IPS-NIHi11 (cell line): ENCODE measurements at regions not wholly inside any gene's neighbourhood (a gene's known extent, or its start where the extent isn't known, plus 50 kb on each side); places are given as distances from the start of the nearest gene placed in this dataset.
A peak's percentile ranks its signal among the peaks of the same experiment; 100 is the strongest.

Source experiments
- DNase-seq: peaks from one replicate; pipeline ENCODE4 v3.0.0; 2012; ENCODE audit warnings: mixed read lengths, low spot score

DNA sequence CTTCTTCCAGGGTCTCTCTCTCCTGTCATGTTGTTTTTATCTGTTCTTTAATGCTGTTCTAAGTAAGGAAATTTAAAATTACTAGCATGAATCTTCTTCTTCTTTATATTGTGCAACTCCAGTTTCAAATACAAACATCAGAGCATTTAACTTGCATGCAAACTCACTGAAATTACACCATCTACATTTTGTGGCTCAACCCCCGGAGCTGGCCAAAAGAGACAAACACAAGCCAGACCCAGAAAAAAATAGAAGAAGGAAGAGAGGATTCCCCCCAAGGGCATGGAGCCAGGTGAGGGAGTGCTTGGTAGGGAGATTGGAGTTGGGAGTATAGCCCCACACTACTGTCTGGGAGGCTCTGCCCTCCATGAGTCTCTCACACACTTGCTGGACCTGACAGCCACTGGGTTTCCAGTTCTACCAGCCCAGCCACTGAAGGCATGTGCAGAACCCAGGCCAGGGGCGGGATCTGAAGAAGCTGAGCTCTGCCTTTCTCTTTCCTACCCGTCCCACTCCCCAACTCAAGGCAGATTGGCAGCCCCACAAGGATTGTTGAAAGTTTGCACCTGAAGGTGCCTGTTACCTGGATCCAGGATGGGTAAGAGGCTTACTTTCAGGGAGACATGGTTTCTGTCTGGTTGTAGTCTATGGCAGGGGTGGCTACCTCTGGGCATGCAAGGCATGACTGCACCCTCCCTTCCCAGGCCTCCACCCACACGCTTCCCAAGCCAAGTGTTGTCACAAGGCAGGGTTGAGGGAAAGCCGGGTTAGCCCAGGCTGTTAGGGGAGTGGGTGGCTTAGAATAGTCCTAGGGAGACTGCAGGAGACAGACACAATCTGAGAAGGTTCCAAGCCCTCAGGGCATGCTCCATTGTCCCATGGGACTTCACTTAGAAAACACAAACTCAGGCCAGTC is 297.2 kb downstream of the TGFB2 start:
- DNase-seq = no peak

DNA sequence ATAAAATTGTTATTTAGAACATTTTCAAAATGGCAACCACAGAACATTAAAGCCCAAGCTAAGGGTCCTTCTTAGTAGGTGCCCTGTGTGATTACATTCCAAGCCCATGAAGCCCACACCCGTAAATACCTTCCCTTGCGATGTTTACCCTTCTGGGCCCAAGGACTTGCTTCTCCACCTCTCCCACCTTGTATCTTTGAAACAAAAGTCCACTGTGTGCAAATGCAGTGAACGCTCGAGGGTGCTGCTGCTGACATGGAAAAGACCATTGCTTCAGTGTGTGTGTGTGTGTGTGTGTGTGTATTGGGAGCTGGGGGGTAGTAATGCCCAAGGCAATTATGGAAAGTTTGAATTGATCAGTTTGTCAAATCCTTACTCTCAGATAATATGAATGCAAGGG is 298.1 kb downstream of the TGFB2 start:
- DNase-seq = no peak

DNA sequence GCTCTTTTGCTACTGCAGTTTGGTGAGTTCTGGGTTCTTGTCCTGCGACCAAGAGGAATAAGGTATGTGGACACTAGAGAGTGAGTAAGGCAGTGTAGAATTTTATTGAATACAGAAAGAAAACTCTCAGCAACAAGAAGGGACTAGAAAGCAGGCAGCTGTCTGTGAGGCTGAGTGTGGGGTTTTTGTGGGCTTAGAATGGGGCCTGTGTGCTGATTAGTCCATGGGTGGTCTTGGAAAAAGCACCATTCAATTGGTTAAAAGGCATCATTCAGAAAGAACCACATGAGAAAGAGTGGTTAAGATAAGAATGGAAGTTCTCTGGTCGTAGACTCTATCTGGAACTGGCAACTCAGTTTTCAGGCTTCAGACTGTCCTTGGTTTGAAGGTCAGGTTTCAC is 298.8 kb downstream of the TGFB2 start:
- no peak for DNase-seq

DNA sequence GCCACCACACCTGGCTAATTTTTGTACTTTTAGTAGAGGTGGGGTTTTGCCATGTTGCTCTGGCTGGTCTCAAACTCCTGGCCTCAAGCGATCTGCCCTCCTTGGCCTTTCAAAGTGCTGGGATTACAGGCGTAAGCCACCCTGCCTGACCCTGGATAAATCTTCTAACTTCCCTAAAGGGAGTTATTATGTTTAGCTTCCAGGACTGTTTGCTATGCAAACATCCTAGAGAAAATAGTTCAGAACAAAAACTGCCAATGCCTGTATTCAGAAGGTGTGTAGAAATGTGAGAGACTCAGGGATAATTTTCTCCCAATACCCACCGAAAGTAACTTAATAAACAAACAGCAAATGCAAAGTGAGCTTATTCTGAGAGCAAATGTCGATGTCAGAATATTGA is 301.2 kb downstream of the TGFB2 start:
- no peak for DNase-seq

DNA sequence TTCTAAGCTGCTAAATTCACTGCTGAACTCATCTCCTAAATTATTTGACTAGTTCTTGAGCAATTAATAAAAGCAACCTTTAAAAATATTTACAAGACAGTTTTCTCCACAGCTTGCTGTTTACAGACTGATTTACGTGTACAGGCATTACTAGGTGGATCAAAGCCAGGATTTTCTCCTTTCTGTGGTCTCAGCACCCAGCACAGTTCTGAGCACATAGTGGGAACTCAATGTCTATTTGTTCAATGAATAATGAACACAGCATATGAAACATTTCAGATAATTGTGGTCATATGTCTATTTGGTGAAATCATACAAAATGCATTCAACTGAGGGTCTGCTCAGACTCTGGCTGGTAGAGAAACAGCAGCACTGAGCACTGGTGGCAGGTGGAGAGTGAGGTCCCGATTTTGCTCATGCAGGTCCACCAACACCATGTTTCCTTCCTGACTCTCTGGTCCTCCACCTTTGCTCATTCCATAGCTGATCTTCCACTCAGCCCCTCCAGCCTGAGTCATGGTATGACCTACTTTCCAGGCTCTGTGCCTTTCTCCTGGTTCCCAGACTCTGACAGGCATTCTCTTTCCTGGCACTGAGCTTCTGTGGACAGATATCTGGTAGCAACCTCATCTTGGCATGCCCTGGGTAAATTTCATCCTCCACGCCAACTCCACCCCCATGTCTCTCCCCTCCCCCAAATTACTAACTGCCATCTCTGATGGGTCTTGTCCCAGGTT is 311.3 kb downstream of the TGFB2 start:
- DNase-seq = no peak

DNA sequence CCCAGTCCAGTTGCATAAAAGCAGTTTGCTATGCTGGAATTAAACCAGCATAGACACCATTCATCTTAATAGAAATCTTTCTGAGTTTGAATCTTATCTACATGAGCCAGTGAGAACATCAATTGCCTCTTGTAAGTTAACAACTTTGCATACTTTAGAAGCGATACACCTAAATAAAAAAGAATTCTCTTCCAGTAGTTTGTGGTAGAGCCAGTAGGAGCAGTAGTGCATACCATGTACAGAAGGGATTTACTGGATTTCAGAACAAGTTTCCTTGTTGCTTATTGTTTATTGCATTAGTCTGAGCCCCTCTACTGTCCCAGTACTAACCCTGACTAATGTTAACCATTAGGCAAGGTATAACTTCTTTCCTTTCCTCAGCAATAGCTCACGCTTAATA is 313.1 kb downstream of the TGFB2 start:
- no peak for DNase-seq

DNA sequence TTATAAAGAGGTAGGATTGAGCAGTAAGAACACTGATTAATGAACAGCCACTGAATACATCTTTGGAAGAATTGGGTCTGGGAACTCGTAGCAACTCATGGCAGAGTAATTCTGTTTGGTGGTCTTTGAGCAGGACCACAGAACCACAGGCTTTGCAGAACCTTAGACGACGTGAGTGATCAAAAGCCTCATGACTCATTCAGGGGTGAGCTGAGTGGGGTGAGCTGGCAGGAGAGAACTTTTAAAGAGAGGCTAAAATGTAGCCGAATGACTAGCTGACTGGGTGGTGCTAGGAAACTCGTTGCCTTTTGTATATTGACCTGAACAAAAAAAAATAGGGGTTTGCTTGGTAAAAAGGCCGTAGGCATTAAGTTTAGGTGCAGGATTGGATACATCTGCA is 313.8 kb downstream of the TGFB2 start:
- no peak for DNase-seq

DNA sequence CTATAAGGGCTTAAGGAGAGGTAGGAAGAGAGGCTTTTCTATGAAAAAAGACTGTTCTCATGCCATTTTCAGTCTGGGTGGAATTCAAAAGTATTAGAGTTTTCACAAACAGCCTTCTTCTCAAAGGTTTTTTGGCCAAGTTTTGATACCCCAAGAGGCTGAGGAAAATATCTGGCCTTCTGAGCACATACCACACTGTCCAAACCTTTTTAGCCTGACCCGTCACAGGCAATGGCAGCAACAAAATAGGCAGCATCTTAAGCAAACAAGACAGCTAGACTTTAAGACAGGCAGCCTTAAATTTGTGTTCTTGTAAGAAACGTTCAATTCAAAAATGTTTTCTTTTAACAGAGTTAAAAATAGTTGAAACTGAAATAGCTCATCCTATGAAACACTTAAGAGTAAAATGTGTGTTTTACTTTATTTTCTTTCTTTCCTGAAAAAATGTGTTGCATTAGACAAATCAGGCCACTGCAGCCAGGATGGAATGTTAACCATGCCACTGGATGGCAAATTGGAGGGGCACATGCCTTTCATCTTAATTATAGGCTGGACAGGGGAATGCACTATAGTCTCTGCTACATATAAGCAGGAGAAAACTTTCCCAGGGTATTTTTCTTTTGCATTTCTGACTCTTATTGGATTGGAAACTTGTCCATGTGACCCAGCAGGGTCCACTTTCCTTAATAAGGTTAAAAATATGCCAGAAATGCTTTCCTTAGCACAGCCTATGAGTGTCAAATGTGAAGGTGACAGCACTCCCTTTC is 315.0 kb downstream of the TGFB2 start:
- DNase-seq = no peak

DNA sequence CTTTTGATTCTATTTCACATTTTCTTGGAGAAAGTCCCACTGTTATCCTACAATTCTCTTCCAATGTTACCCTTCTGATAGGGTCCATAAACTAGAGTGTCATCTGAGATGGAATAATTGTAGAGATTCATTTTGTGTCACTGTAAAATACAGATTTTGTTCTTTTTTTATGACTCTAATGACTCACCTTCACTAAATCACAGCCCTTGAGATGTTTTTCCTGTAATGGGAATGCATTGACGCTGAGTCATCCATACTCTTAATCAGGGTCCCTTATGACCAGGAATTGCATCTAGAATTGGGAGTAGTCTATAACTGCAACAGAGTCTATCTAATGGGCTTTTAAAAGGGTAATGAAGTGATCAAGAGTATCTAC is 315.5 kb downstream of the TGFB2 start:
- no peak for DNase-seq

DNA sequence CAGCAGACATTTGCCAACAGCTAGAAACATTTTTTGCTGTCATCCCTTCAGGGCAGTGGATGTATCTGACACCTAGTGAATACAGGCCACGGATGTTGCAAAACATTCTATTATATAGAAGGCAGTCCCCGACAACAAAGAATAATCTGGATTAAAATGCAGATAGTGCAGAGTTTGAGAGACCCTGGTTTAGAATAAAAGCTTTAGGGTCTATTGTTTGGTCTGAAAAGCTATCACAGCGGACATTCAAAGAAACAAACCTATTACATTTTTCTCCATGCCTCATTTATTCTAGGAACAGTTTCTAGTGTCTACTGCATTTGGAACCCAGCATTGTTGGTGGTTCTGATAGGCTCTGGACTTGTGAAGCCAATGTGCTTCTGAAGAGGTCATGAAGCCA is 316.3 kb downstream of the TGFB2 start:
- no peak for DNase-seq

DNA sequence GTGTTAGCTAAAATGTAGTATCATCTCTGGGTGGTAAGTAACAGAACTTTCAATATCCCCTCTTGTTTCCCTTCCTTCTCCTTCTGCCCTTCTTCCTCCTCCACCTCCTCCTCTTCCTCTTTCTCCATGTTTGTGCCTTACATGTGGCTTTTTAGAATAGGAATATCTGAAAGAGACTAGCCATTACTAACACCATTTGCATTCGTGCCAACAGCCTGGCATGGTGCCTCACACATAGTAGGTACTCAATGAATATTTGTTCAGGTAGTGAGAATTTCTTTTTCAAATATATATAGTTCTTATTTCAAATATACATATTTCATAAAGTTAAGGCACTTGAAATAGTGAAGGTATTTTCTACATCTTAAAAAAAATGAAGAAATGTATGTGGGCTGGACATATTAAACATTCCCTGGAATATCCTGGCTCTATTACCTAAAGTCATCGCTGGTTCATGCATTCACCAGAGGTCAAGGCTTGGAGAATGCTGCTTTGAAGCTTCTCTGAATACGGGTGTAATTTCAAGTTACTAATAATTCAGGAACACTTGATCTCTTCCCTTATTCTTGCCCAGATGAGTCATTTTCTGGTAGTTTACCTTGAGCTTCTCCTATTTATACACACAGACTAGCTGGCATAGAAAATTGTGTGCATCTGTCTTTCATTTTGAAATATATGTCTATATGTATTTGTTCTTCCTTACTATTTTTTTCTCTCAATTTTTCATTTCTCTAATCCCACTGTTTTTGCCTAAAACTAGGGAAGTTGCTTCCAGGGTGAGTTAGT is 319.4 kb downstream of the TGFB2 start:
- DNase-seq = no peak

DNA sequence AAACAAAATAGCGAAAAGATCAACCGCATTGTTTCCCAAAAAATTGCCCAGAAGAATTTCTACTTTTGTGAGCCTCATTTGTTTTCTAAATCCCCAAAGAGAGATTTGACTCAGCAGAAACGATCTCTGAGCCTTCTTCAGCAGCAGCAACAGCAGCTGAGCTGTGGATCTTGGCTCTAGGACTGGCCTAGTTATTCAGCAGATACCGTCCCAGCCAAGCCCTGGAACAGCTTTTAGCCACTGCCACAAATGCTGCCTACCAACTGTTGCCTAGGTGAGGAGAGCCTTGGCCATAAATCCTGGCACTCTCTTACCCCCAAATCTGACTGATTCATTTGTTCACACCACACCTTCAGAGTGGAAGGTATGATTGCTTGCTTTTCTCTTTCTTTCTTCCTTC is 320.1 kb downstream of the TGFB2 start:
- DNase-seq = peak; percentile 11

DNA sequence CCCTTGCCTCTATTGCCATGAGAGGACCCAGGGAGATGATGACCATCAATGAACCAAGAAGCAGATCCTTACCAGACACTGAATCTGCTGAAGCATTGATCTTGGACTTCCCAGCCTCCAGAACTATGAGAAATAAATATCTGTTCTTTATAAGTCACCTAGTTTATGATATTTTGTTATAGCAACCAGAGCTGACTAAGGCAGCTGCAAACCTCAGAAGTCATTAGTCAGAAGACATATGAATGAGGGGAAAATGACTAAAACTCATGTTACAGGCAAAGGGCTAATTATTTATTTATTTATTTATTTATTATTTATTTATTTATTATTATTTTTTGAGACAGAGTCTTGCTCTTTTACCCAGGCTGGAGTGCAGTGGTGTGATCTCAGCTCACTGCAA is 321.1 kb downstream of the TGFB2 start:
- DNase-seq = no peak

DNA sequence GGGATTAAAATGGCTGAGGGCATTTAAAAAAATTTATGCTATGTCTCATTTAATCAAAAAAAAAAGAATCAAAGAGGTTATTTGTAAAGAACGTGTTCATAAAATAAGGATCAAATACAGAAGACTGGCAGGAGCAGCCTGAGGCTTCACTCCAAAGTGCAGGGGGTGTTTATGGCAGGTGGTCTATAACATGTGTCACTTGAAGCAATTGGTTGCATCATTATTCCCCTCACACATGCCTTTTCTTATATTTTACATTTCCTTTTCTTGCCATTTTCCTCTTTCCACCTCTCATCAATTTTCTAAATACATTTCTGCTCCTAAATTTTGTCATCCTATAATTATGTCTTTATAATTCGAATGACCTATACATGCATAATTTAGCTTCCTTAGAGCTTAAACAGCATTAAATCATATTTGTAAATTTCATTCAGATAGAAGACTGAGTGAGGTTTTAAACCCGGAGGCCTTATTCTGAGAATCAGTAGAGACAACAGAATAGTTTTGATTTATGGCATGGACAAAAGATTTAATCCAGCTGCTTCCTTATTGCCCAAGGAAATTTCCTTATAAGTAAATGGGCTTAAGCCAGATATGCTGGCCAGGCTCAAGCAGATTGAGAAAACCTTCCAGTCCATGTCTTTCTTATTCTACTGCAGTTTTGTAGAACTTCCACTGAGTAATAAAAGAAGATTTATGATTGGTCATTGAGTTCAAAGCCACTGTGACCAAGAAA is 322.8 kb downstream of the TGFB2 start:
- DNase-seq = no peak

DNA sequence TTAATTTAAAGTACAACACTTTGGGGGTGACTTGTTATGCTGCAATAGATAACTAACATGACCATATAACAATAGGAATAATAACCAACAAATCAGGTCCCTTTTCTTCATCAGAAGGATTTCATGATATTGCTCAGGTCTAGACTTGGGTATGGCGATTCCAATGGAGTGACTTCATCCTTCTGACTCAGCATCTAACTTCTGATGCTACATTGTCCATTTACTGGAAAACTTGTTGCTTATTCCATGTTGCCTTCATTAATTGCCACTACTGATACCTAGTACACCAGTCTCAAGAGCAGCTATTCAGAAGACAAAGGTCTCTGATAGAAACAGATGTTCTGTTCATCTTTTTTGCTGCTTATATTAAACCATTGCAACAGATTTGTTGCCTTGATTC is 324.3 kb downstream of the TGFB2 start:
- DNase-seq = no peak

DNA sequence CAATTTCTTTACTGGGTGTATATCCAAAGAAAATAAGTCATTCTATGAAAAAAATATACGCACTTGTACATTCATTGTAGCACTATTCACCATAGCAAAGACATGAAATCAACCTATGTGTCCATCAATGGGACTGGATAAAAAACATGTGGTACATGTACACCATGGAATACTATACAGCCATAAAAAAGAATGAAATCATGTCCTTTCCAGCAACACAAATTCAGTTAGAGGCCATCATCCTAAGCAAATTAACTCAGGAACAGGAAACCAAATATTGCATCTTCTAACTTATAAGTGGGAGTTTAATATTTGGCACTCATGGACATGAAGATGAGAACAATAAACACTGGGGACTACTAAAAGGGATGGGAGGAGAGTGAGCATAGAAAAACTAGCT is 325.7 kb downstream of the TGFB2 start:
- DNase-seq = no peak

DNA sequence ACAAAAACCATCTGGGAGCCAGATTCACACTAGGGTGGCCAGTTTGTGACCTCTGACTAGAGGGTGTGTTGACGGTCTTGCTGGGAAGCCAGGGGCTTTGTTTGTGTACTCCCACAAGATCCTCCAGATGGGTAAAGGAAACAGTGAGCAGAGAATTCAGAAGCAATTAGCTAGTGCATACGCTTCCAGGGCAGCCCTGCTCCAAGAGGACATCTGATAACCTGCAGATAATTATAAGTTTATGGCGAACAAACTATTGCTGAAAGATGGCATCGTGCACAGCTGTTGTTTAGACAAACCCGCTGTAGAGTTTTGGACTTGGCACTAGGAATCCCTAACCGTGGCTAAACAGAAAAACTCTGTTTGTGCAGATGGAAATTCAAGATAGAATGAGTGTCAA is 326.4 kb downstream of the TGFB2 start:
- DNase-seq = no peak

DNA sequence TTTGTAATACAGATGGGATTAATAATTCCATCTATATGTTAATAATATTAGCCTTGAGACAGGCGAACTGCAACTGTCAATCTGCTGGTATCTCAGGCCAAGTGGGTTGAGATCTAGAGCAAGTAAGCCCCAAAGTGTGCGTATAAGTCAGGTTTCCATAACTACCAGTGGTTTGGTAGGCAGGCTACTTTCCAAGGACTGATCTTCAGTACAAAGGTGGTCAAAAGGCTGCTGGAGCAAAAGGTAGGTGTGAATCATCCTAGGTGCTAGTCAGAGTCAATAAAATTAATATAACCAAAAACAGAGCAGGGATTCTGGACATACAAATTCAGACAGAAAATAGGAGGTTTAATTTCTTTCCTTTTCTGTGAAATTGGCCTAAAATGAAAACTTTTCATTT is 328.0 kb downstream of the TGFB2 start:
- DNase-seq = no peak

DNA sequence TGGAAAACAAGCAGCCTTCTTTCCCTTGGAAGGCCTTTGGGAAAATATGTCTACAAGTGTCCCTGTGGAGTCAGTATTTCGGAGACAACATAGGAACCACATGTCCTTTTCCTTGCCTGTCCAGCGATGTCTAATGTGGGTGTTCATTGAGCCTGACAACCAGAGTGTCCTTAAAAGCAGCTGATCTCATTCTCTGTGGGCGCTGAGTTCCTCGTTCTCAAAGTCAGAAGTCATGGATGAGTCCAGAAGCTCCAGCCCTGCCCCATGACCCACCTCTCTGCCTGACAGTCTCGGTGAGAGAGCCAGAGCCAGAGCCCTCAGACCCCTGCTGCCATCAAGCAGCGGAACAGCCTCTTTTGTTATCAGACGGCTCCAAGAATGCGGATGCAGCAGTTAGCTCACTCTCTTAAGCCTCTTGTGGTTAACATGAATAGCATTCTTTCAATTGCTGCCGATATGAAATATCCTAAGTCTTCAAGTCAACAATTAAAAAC is 329.2 kb downstream of the TGFB2 start:
- peak; percentile 57 for DNase-seq

DNA sequence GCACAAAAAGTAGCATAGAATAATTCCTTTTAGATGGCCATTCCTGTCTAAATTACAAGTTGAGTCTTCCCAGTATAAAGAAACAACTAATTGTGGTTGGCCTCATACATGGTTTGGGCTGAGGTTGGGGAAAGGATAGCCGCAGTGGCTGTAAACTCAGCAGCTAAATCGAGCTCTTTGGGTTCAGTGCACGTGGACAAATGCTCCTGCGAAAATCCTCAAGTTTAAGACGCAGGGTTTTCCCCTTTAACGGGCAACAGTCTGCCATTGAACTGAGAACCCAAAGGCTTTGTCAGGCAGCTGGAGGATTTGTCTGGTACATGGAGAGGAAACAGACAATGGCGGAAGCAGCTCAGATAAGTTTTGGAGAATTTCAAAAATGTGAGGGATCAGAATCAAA is 331.9 kb downstream of the TGFB2 start:
- no peak for DNase-seq

DNA sequence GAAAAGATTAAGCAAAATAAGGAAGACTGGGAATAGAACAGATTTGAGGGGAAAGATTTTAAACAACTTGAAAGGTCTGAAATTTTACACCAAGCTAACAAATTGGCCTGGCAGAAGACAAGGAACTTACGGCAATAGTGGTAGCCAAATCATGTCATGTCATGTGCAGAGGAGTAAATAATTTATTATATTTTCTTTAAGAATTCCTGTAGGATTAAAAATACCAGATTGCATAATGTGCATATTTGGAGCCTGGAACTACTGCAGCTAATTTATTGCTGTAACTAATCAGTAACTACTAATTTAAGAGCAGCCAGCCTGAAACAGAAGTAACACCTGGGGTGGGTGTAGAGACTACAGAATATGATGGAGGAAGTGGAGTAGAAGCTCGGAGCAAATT is 334.3 kb downstream of the TGFB2 start:
- DNase-seq = no peak
